Cardiac muscle cell (in vitro differentiated cells and primary cell): ENCODE measurements at regions not wholly inside any gene's neighbourhood (a gene's known extent, or its start where the extent isn't known, plus 50 kb on each side); places are given as distances from the start of the nearest gene placed in this dataset.
"Not testable (repeated sequence)": the region's sequence is repeated elsewhere in the genome, so short reads cannot be mapped to it uniquely, and the experiment has no call there.

Source experiments
- DNase-seq, 2 donors: peaks; one replicate each; pipeline versions ENCODE4 v3.0.0 to v3.0.0-alpha.2; 2010 to 2017; ENCODE audit warnings: low read depth in 1 of 2, low spot score in 1 of 2
- H3K27ac ChIP-seq: fragments of 200-600 bp; sonication (generic); 2 replicates; pipeline ENCODE4 v1.5.1; 2016
- H3K27me3 ChIP-seq: fragments of 200-600 bp; sonication (generic); 2 replicates; pipeline ENCODE4 v1.6.0; 2016; ENCODE audit warnings: control low read depth
- H3K36me3 ChIP-seq: fragments of 200-600 bp; sonication (generic); 2 replicates; pipeline ENCODE4 v1.5.1; 2016; ENCODE audit warnings: control low read depth
- H3K4me1 ChIP-seq: fragments of 200-600 bp; sonication (generic); 2 replicates; pipeline ENCODE4 v1.8.1; 2017; ENCODE audit warnings: low read depth, mild to moderate bottlenecking, mixed run types
- H3K4me3 ChIP-seq: fragments of 200-600 bp; sonication (generic); 2 replicates; pipeline ENCODE4 v1.5.1; 2016; ENCODE audit warnings: mild to moderate bottlenecking
- H3K9me3 ChIP-seq: fragments of 200-600 bp; sonication (generic); 2 replicates; pipeline ENCODE4 v1.5.1; 2017; ENCODE audit warnings: low read depth, mild to moderate bottlenecking, control low read depth
- TF ChIP-seq, protein P1 (sequence below): IDR thresholded peaks from 2 replicates; pipeline ENCODE4 v1.5.1; 2012; ENCODE audit warnings: low read depth, mild to moderate bottlenecking, low read length

DNA sequence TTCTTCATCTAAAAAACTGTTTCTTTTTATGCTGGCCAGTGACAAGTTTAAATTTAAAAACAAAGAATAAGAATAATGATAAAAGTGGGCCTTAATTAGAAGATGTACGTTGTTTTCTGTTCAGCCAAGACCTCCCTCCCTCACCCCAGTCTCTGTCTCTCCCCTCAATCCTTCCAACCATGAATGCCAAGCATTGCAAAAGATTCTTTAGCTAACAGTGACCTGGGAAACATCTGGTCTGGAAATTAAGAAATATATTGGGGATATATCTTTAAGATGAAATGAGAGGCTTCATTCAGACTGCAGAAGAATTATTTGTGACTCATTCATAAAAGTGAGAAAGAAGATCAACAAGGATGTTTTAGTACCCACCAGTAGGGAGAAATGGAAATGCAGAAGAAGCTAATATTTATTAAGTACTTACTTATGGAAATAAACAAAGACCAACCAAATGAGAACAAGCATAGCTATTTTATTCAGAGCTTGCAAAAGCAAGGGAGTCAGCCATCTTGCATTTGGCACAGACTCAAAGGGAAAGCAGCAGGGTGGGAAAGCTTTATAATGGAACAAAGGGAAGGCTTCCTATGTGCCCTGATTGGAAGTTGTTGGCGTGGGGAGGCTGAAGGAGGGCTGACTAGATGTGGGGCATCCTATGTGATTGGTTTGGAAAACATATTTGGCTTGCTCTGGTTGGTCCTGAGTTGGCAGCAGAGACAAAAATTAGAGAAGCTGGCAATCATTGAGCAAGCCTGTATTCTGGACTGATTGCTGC lies 595.4 kb upstream of the GHITM start:
- no peak overlapping the region for H3K4me3 ChIP-seq
- H3K9me3 ChIP-seq: no peaks in the 10 kb centered on the region
- no peak for DNase-seq
- TF ChIP-seq, protein P1, sequence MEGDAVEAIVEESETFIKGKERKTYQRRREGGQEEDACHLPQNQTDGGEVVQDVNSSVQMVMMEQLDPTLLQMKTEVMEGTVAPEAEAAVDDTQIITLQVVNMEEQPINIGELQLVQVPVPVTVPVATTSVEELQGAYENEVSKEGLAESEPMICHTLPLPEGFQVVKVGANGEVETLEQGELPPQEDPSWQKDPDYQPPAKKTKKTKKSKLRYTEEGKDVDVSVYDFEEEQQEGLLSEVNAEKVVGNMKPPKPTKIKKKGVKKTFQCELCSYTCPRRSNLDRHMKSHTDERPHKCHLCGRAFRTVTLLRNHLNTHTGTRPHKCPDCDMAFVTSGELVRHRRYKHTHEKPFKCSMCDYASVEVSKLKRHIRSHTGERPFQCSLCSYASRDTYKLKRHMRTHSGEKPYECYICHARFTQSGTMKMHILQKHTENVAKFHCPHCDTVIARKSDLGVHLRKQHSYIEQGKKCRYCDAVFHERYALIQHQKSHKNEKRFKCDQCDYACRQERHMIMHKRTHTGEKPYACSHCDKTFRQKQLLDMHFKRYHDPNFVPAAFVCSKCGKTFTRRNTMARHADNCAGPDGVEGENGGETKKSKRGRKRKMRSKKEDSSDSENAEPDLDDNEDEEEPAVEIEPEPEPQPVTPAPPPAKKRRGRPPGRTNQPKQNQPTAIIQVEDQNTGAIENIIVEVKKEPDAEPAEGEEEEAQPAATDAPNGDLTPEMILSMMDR: no peak
- H3K27me3 ChIP-seq: no peaks in the 10 kb centered on the region
- peaks cover 25% of the 10 kb centered on the region for H3K4me1 ChIP-seq
- H3K27ac ChIP-seq: no peak overlapping the region
- H3K36me3 ChIP-seq: no peaks in the 10 kb centered on the region

DNA sequence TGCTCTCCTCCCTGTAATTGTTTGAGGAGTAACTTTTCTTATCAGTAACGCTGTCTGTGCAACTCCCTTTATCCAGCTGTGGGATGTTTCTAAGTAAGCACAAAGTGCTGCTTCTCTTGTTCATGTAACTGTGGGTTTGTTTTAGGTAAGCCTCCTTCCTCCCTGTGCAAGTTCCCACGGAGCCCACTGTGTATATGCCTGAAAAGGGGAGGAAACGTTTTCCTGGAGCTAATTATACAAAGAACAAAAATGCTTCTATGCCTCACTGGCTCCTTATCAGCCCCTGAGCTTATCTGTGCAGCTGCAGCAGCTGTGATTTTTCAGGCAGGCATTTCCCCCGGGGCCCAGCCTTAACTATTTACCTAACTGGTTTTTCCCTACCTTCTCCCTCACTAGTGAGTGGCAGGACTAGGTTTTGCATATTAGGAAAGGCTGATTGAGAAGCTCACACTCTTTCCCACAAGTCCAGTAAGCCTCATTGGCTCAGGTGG lies 593.4 kb upstream of the GHITM start:
- H3K36me3 ChIP-seq: no peaks in the 10 kb centered on the region
- H3K4me3 ChIP-seq: no peak overlapping the region
- H3K9me3 ChIP-seq: no peaks in the 10 kb centered on the region
- peak overlapping the region; percentile 85 for H3K27ac ChIP-seq
- H3K4me1 ChIP-seq: peaks cover 16% of the 10 kb centered on the region
- TF ChIP-seq, protein P1: no peak
- DNase-seq: peak; percentile 56 to 58
- H3K27me3 ChIP-seq: no peaks in the 10 kb centered on the region

DNA sequence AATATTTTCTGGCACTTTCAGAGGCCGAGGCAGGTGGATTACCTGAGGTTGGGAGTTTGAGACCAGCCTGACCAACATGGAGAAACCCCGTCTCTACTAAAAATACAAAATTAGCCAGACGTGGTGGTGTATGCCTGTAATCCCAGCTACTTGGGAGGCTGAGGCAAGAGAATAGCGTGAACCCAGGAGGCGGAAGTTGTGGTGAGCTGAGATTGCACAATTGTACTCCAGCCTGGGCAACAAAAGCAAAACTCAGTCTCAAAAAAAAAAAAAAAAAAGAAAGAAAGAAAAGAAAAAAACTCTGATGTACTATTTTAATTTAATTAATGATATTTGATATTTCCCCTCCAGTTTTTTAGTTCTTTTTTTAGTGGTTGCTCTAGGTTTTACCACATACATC lies 588.1 kb upstream of the GHITM start:
- H3K4me1 ChIP-seq, H3K36me3 ChIP-seq, H3K27ac ChIP-seq, H3K4me3 ChIP-seq, H3K27me3 ChIP-seq, DNase-seq, H3K9me3 ChIP-seq: not testable (repeated sequence)

DNA sequence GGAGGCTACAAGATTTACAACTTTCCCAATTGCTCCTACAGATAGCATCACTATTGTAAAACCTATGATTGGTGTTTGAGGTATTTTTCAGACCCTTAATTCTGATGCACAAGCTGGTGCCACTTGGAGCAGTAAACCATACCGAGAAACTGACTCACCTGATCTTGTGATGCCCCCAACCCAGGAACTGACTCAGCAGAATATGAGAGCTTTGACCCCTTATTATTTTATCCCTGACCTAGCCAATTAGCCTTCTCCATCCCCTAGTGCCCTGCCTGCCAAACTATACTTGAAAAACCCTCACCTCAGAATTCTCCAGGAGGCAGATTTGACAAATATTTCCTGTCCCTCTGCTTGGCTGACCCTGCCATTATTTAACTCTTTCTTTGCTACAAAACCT lies 585.9 kb upstream of the GHITM start:
- no peak overlapping the region for H3K27ac ChIP-seq
- H3K4me3 ChIP-seq: no peak overlapping the region
- TF ChIP-seq, protein P1: no peak
- no peak for DNase-seq
- H3K9me3 ChIP-seq: no peaks in the 10 kb centered on the region
- no peaks in the 10 kb centered on the region for H3K27me3 ChIP-seq
- H3K36me3 ChIP-seq: no peaks in the 10 kb centered on the region
- no peaks in the 10 kb centered on the region for H3K4me1 ChIP-seq

DNA sequence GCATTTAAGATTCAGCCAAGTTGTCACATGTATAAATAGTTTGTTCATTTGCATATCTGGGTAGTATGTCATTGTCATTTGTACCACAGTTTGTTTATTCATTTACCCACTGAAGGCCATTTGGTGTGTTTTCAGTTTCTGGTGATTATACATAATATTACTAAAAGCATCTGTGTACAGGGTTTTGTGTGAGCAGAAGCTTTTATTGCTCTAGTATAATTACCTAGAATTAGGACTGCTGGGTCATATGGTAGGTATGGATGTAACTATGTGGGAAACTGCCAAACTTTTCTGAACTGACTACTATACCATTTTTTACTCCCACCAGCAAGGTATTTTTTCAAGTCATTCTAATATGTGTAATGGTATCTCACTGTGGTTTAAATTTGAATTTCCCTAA lies 584.0 kb upstream of the GHITM start:
- Histone ChIP-seq H3K36me3 (no peaks in the 10 kb centered on the region), H3K4me3 (no peak overlapping the region), H3K27ac (no peak overlapping the region), H3K27me3 (no peaks in the 10 kb centered on the region), H3K4me1 (peaks cover 7% of the 10 kb centered on the region), H3K9me3 (no peaks in the 10 kb centered on the region)
- TF ChIP-seq, protein P1: no peak
- no peak for DNase-seq

DNA sequence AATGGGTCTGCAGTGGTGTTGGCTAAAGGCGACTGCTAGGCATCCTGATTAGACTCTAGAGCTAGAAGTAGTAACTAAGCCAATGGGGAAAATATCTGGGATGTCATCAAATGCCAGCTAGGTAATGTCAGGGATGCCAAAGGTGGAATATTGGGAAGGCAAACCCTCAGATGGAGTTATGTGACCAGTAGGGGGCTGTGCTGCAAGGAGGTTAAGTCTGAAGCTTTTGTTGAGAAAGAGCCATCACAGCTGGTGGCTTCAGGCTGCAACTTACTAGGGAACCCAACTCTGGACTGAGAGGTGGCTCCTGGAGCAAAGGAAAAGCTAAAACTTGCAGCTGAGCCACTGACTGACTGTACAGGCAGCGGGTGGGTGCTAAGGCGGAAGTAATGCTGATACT lies 576.9 kb upstream of the GHITM start:
- Histone ChIP-seq H3K27me3 (no peaks in the 10 kb centered on the region), H3K27ac (no peak overlapping the region), H3K36me3 (no peaks in the 10 kb centered on the region), H3K4me3 (no peak overlapping the region), H3K9me3 (no peaks in the 10 kb centered on the region), H3K4me1 (peaks cover 7% of the 10 kb centered on the region)
- DNase-seq: no peak
- TF ChIP-seq, protein P1: no peak
